ENCODE measurements at regions not wholly inside any gene's neighbourhood (a gene's known extent, or its start where the extent isn't known, plus 50 kb on each side); places are given as distances from the start of the nearest gene placed in this dataset.

- DNase-seq, result no peak
- peaks cover 14% of the 10 kb centered on the region for H3K4me1 Mint-ChIP-seq
- no peaks in the 10 kb centered on the region for H3K36me3 Mint-ChIP-seq (ENCODE audit: low read depth)
- H3K27ac Mint-ChIP-seq, result no peak overlapping the region
- H3K4me3 Mint-ChIP-seq, result no peak overlapping the region
- peaks cover 5% of the 10 kb centered on the region for H3K9me3 Mint-ChIP-seq
- TF ChIP-seq, protein P1, sequence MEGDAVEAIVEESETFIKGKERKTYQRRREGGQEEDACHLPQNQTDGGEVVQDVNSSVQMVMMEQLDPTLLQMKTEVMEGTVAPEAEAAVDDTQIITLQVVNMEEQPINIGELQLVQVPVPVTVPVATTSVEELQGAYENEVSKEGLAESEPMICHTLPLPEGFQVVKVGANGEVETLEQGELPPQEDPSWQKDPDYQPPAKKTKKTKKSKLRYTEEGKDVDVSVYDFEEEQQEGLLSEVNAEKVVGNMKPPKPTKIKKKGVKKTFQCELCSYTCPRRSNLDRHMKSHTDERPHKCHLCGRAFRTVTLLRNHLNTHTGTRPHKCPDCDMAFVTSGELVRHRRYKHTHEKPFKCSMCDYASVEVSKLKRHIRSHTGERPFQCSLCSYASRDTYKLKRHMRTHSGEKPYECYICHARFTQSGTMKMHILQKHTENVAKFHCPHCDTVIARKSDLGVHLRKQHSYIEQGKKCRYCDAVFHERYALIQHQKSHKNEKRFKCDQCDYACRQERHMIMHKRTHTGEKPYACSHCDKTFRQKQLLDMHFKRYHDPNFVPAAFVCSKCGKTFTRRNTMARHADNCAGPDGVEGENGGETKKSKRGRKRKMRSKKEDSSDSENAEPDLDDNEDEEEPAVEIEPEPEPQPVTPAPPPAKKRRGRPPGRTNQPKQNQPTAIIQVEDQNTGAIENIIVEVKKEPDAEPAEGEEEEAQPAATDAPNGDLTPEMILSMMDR (IDR thresholded peaks at IDR 0.05), result no peak
- peaks cover 22% of the 10 kb centered on the region for H3K27me3 Mint-ChIP-seq (ENCODE audit: low read depth, poor library complexity)
These were observed 184.0 kb downstream of the SYK start for GRCh38 chr9:90985631-90986030.

GRCh38 chr9:90986161-90986560 is 184.5 kb downstream of the SYK start:
- peaks cover 10% of the 10 kb centered on the region for H3K9me3 Mint-ChIP-seq
- no peaks in the 10 kb centered on the region for H3K36me3 Mint-ChIP-seq (ENCODE audit: low read depth)
- peak overlapping the region; percentile 23 for H3K27ac Mint-ChIP-seq
- peaks cover 22% of the 10 kb centered on the region for H3K27me3 Mint-ChIP-seq (ENCODE audit: low read depth, poor library complexity)
- DNase-seq, result no peak
- peaks cover 14% of the 10 kb centered on the region for H3K4me1 Mint-ChIP-seq
- H3K4me3 Mint-ChIP-seq, result no peak overlapping the region
- TF ChIP-seq, protein P1 (IDR thresholded peaks at IDR 0.05), result no peak

DNA sequence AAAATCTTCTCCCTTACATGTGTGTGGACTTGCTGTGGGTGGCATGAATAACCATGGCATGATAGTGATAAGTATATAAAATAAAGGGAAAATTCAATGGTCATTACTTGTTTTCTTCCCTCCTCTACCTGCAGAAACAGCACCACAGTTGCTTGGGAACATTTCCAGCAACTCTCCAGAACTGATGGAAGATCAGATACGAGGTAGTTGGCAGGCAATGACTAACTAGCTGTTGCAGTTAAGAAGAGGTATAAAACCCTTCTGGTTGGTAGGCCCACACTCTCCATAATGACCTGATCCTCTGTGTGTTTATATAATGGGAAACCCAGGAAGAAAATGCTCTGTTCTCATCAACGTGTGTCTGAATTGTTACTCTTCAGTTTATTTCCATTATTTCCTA is 185.9 kb downstream of the SYK start:
- peaks cover 25% of the 10 kb centered on the region for H3K27me3 Mint-ChIP-seq (ENCODE audit: low read depth, poor library complexity)
- H3K4me3 Mint-ChIP-seq, result no peak overlapping the region
- DNase-seq, result no peak
- peaks cover 14% of the 10 kb centered on the region for H3K4me1 Mint-ChIP-seq
- TF ChIP-seq, protein P1 (IDR thresholded peaks at IDR 0.05), result no peak
- H3K36me3 Mint-ChIP-seq (ENCODE audit: low read depth), result no peaks in the 10 kb centered on the region
- peaks cover 15% of the 10 kb centered on the region for H3K9me3 Mint-ChIP-seq
- H3K27ac Mint-ChIP-seq, result no peak overlapping the region

- H3K36me3 Mint-ChIP-seq (ENCODE audit: low read depth), result no peaks in the 10 kb centered on the region
- peak overlapping the region; percentile 54 for H3K27ac Mint-ChIP-seq
- H3K9me3 Mint-ChIP-seq, result peaks cover 22% of the 10 kb centered on the region
- peaks cover 14% of the 10 kb centered on the region for H3K4me1 Mint-ChIP-seq
- peaks cover 25% of the 10 kb centered on the region for H3K27me3 Mint-ChIP-seq (ENCODE audit: low read depth, poor library complexity)
- no peak for DNase-seq
- TF ChIP-seq, protein P1 (IDR thresholded peaks at IDR 0.05), result no peak
- H3K4me3 Mint-ChIP-seq, result no peak overlapping the region
These were observed 186.7 kb downstream of the SYK start for GRCh38 chr9:90988318-90988717.

DNA sequence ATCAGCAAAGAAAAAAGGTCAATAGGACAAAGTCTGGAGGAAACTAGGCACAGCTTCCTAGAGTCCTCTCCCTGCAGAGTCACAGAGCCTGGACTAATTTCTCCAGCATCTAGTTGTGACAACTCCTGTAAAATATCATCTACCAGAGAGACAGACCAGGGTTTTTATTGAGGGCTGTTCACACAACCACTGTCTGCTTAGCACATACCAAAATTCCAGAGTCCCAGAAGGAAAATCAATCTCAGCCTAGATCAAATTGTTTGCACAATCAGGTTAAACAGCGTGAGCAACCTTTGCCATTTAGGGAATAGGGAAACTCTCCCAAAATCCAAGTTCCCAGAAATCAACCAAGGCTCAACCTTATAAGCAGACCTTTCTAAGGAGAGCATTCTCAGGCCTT is 190.3 kb downstream of the SYK start:
- Mint-ChIP-seq H3K27me3 (ENCODE audit: low read depth, poor library complexity) (peaks cover 9% of the 10 kb centered on the region), H3K36me3 (ENCODE audit: low read depth) (no peaks in the 10 kb centered on the region), H3K4me1 (peaks cover 7% of the 10 kb centered on the region), H3K9me3 (peaks cover 38% of the 10 kb centered on the region), H3K4me3 (no peak overlapping the region), H3K27ac (no peak overlapping the region)
- TF ChIP-seq, protein P1 (IDR thresholded peaks at IDR 0.05), result no peak
- no peak for DNase-seq

GRCh38 chr9:90995516-90995915 is 193.9 kb downstream of the SYK start:
- TF ChIP-seq, protein P1 (IDR thresholded peaks at IDR 0.05), result no peak
- no peak for DNase-seq
- no peaks in the 10 kb centered on the region for H3K36me3 Mint-ChIP-seq (ENCODE audit: low read depth)
- no peak overlapping the region for H3K4me3 Mint-ChIP-seq
- peaks cover 34% of the 10 kb centered on the region for H3K9me3 Mint-ChIP-seq
- peaks cover 4% of the 10 kb centered on the region for H3K27me3 Mint-ChIP-seq (ENCODE audit: low read depth, poor library complexity)
- no peak overlapping the region for H3K27ac Mint-ChIP-seq
- no peaks in the 10 kb centered on the region for H3K4me1 Mint-ChIP-seq

Data from nephron progenitor cell (in vitro differentiated cells).